HG02610 (cell line): ENCODE measurements at regions not wholly inside any gene's neighbourhood (a gene's known extent, or its start where the extent isn't known, plus 50 kb on each side); places are given as distances from the start of the nearest gene placed in this dataset.

ENCODE experiments used
- ATAC-seq: cut with Tn5 transposase; IDR thresholded peaks from one replicate; pipeline ENCODE4 v1.9.1; 2021; ENCODE audit warnings: mild to moderate bottlenecking, moderate library complexity; ENCODE audit not compliant: unreplicated experiment

DNA sequence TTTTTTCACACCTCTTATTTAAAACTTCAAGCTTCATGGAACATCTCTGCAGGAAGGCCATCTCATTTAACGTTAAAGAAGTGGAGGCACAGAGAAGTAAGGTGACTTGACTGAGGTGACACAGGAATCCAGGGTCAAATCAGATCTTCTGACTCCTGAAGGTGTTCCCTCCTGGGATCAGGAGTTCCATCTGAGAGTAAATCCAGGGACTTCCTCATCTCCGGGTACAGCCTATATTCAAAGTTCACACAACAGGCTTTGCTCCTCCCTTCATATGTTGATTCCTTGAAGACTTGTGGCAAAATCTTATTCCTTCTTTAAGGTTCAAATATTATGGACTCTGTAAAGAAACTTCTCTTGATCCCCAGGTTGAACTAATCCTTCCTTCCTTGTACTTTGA lies 313.1 kb upstream of the CLINT1 start:
- no peak for ATAC-seq

DNA sequence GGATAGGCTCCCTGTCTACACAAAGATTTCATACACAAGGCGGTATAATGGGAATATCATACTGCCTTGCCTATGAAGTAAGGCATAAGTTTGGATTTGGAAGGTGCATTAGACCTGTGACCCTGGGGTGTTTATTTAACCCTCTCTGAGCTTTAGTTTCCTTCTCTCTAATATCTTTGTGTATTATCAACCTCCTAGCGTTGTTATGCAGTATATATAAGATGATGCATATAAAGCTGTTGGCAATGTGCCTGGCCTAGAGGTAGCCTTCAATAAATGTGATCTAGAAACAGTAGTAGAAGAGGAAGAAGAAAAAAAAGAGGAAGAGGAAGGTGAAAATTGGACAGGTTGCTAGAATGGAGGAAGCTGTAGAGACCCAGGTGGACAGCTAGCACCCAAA lies 311.6 kb upstream of the CLINT1 start:
- ATAC-seq: no peak

DNA sequence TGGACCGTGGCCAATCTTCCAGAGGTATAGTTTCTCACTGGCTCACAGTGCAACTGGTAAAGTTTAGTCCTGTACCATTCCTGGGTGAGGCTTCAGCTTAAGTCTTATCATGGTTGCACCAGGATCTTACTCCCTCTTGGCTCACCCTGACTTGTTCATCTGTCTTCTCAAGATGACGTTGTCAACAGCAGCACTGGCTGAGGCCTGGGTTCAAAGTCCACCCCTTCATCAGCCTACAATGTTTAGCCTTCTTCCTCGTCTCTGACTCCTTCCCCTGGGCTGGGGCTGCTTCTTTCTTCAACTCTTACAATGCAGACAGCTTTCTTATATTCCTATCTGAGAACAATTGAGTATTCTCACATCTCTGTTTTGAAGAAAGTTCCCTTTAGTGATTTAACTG lies 311.1 kb upstream of the CLINT1 start:
- no peak for ATAC-seq

DNA sequence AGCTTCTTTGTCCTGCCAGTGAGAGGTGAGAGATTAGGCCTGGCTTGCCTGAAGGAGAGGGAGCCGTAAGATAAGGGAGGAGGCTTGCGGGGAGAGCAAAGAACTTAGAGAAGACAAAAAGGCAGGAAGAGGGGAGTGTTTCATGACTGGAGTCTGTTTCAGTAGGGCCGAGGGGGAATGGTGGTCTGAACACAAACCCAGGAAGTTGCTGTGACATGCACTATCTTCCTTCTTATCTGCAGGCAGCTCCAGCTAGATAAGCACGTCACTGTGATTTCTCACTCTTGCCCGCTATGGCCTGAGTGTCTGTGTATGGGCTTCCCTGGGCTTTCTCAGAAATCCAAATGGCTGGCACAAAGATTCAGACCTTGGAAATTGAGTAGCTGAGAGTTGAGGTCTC lies 307.5 kb upstream of the CLINT1 start:
- no peak for ATAC-seq

DNA sequence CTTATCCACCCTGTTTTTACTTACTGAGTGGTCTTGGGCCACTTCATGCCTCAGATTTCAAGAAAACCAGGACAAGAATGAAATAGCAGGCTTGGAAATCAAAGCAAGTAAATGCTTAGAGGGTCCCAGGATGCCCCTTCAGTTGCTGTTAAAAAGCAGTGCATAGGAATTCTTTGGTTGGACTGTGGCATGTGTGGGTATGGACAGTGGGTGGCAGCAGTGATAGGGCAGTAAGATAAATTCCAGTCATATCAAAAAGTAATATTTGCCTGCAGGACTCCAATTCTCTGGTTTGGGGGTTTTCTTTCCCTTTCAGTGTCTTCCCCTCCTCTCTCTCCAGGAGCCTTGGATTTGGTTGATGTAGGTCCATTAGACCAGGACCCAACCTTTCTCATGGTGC lies 306.7 kb upstream of the CLINT1 start:
- ATAC-seq: no peak

DNA sequence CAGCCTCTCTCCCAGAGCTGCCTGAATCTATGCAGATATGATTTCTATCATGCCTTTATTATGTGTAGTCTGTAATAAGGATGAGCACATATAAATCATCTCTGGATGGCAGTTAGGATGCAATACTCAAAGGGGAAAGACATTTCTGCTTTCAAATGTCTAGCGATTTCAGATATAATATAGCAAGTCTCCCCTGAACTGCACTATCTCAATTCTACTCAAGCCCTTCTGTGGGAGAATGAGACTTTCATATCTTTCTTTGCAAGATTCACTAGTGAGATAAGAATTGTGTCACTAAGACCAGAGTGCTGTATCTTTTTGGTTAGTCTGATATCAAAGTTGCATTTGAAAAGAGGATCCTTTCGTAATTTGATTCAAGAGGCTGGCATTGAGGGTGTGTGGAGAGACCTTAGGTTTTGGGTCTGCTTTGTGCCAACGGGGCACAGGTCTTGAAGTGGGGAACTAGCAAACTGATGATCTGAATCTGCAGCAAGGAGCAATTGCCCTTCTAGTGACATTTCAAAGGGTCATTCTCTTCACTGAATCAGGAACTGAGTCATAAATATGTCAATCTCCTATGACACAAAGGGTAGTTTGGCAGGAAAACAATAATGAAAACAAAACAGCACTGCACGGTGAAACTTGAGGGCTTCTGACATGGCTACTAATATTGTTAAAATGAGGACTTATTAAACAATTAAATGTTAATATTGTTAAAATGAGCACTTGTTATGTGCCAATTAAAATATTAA lies 305.5 kb upstream of the CLINT1 start:
- ATAC-seq: no peak

DNA sequence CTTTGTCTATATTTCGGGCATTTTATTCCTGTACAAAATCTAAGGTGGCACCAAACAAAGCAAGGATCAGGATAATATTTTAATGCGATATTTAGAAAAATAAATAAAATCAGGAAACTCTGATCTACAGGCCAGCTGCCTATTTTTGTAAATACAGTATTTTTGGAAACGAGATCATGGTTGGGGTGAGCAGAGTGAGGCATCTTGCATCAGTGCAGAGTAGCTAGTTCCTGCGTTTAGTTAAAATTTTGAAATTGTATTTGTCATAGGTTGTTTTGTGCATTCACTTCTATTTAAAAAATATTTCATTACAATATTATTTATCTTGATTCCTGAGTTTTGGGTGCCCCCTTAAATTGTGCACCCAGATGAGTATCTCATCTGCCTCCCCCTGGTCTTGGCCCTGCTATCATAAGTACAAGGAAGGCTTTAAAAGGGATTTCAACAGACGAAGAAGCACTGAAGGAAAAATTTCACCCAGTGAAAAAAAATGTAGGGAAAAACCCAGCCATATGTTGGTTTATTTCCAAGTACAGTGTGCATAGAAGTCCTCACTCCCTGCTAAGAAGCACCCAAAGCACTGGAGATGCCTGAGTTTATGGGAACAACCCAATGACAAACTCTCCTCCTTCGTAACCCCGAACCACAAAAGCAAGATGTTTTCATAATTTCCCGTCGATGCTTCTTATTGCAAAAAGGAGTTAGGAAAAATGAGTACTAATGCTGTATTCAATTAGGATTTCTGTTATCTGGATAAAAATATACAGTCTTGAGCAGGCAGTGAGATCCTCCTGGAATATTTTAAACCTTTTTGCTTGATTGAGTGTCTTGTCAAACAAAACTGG lies 304.7 kb upstream of the CLINT1 start:
- ATAC-seq: no peak

DNA sequence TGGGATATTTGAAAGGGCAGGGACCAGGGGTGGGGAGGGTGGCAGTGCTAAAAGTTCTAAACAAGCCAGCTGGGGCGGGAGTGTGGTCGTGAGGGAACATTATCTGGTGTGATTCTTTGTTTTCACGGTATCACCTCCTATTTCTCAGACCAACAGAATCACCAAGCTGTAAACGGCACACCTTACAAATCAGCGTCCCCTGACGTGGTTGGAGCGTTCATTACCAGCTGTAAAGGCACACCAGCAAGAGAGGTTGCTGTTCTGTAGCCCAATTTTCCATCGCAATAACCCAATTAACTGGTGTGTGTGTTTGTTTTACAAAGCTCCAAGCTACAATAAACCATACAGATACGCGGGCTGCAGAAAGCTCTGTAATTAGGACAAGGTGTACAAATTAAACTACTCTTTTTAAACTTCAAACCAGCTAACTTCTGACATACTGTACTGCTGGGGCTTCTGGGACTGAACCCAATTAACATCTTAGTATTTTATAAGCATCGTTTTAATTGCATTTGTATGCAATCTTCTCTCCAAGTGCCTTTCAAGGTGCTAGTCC lies 303.6 kb upstream of the CLINT1 start:
- ATAC-seq: no peak

DNA sequence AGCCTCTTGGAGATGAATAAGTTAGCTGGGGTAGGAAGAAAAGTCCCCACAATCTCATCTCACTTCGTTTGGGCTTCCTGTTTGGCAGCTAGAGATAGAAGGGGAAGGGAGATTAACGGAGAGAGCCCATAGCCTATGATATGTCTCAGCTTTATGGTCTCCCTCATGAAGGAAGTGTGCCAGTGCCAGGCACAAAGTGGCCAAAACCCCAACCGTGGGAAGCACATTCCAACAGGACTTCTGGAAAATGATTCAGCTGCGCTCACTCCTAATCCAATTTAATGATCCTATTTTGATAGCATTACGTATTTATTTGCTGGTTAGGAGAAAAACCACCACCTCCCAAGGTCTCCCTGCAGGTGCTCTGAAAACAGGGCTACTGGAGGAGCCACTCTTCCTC lies 303.1 kb upstream of the CLINT1 start:
- no peak for ATAC-seq

DNA sequence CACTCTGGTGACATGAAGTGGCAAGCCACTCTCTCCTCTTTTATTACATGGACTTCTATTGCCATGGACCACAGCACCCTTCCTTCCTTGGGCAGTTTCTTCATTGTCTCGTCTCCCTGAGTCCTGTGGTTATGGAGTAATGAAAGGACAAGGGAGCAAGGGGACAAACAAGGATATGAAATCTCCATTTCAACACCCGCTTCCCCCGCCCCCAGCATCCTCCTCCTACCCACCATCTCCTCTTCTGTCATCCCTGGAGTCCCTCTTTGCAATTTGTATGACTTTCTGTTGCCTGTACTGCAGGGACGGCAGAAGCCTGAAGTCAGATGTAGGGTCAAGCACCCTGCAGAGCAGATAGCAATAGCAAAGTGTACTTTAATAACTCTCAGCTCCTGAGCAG lies 300.7 kb upstream of the CLINT1 start:
- no peak for ATAC-seq

DNA sequence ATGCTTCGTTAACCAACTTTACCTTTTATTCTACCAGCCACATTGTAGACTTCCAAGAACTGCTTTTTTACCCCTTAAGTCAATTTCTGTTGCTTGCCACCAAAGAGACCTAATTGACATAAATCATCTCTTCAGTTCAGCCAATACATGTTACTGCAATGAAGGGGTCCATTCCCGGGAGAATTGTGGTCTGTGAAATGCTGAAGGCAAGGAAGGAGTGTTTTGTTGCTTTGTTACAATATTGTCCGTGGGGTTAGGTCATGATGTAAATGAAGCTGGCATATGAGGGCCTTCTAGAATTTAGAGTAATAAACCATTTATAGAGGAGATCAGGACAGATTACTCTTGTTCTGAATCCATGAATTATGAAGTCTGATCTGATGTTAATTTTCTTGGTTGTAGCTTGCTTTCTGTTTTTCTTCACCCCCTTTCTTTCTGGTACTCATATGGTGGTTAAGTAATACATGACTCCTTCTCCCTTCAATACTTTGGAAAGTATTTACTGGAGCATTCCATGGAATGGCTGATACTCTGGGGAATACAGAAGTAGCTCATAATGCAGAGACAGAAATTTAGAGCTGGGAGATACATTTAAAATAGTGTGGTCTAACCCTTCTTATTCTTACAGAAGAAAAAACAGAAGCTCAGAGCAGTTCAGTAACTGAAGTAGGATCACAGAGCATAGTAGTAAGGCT lies 297.0 kb upstream of the CLINT1 start:
- ATAC-seq: no peak

DNA sequence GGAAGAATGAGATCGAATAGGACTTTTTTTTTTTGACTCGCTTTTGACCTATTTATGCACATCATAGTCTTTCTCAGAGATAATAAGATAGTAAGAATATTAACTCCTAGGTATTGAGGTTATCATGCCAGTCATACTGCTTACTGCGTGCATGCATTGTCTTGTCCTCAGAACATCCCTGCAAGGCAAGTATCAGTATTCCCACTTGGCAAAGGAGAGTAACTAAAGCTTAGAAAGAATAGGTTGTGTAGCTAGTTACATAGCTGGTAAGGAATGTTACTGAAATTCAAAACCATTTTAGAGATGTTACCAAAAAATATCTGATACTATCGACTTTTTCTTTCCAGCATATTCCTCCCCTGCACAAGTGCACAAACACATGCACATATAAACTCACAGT lies 296.1 kb upstream of the CLINT1 start:
- ATAC-seq: no peak

DNA sequence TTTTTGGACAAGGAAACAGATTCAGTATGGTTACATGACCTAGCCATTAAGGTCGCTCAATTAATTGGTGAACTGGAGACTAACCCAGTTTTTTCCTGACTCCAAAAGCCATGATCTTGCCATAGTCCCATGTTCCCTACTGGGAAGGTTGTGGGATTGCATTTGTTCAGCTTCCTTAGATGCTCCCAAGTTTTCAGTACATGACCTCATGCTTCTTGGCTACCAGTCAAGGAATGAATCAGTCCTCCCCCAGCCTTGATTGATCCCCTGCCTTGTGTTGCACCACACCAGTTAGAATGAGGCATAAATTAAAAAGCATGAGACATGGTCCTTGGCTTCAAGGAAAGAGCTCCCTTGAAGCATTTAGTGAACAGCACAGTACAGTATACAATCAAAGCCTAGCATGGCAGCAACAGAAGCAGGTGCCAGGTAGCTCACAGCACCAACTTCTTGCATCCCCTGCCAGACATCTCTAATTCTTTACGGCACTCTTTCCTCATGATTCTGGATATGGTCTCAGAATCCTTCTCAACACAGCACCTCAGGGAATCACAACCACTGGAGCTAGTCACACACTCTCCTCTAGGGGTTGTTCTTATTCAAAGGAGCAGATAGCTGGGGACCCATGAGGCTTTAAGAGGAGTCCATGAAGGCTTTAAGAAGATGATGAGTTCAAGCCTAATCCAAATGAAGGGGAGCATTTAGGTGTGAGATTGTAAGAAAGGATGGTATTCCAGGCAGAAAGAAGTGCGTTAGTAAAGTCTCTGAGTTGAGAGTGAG lies 295.5 kb upstream of the CLINT1 start:
- ATAC-seq: no peak

DNA sequence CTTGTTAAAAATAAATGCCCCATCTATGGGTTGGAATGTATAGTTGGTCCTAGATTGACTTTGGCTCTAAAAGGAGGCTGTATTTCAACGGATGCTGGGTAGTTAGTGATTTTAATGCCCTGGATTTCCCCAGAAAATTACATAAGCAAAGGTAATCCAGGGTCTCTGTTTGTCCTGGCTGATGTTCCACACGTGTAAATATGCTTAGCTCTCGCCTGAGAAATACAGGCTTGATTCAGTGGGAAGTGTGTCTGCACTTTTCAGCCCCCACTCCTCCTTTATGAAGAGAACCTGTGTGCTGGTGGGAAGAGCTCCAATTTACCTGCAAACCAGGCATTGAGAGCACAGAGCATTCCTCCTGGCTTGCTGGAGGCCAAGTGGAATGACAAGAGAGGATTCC lies 294.6 kb upstream of the CLINT1 start:
- ATAC-seq: no peak

DNA sequence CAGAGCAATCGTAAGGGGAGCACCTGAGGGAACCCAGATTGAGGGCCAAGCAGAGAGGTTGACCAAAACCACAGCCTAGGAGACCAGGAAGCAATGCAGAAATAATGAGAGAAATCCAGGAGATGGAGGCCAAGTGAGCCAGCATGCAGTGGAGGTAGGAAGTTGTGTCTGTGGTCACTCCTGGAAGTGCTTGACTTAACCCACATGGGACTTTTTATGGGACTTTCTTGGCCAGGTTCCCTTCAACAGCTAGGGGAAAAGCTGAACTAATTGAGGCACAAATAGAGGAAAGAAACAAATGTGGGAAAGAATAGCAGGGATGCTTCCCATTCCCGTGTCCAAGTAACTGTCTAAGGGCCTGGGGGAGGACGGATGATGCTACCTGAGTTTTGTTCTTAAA lies 293.2 kb upstream of the CLINT1 start:
- ATAC-seq: no peak

DNA sequence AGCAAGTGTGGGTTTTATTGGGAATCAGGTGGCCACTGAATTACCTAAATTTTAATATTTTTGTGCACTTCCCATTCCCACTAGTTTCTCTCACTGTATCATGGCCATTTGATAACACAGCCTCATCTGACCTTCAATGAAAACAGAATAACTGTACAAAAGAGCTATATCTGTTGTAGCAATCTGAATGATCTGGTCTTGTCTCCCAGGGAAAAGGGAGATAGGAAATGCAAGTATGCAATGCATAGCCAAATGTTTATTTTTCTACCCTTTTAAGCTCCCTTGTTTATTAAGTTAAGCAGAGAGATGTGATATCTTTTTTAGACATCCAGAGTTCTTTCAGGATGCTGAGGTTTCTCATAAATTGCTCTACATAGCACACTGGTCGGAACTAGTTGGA lies 288.3 kb upstream of the CLINT1 start:
- ATAC-seq: no peak

DNA sequence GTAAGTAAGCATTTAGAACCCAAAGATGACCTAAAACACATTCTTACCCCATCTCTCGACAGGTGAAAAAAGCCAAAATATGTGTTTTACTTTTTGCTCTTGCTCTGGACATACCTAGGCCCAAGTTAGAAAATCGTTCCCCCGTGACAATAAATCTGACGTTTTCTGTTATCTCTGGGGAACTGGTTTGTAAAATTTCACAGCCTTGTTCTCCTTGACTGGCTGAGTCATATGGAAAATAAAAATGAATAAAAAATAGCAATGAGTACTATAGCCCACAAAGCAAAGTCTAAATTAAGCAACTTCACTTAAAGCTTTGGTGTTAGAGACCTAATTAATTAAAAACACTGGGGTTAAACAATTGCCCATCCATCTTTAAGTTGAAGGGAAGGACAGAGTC lies 286.9 kb upstream of the CLINT1 start:
- no peak for ATAC-seq

DNA sequence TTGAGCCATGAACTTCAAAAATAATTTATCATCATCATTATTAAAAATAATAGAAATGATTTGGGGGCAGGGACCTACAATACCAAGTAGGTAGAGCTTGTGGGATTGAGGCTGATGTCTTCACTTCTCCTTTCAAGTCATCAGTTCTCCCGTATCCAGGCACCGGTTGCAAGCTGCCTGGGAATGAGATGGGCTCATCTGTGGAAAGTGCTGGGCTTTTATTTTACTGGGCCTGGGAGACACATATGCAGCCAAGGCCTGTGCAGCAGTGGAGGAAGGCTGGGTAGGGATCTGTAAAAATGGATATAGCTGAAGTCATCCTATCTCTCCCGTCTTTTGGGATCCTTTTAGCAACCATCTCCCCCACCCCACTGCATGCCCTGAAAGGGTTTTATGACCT lies 284.1 kb upstream of the CLINT1 start:
- no peak for ATAC-seq

DNA sequence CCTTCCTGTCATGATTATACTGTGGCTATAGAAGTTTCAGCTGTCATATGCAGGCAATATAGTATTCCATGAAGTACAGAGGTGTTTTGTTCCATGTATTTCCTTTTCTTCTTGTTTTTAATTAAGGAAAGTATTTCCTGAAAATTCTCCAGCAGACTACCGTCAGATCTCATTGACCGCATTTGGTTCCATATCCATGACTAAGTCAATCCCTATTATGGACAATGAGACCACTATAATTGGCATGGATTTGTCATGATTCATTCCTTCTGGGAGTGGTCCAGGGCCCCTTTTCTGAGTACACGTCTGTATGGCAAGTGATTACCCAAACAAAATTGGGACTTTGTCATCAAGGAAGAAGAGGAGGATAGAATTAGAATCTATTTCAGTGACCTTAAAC lies 283.2 kb upstream of the CLINT1 start:
- no peak for ATAC-seq

DNA sequence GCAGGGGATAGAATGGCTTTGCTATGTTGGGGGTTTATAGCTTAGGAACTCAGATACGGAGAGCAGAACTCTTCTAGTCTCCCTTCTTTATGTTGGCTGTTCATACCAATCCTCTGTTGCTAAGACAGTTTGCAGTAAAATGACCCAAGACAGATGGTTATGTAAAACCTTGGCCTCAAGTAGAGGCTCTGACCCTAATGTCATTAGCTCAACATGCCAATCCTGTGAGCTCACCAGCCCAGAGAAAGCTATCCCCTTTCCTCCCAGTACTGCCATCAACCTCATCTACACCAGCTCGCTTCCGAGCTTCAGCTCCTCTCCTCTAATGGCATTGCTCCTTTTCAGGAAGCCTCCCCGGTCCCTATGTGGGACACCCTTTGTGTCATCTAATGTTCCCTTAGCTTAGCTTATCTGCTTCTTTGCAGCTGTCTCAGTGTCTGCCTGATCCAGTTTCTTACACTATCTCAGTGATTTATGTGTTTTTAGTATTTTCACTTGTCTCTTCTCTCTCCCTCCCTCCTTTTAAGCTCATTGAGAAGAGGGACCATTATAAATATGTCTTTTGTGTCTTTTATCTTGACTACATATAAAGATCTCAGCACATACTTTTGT lies 281.3 kb upstream of the CLINT1 start:
- ATAC-seq: no peak
